ENCODE measurements at regions not wholly inside any gene's neighbourhood (a gene's known extent, or its start where the extent isn't known, plus 50 kb on each side); places are given as distances from the start of the nearest gene placed in this dataset.
"Not testable (repeated sequence)": the region's sequence is repeated elsewhere in the genome, so short reads cannot be mapped to it uniquely, and the experiment has no call there.

- H3K9me3 Mint-ChIP-seq: peaks cover 5 to 22% (median 15%) of the 10 kb centered on the region in 8 donors
- no peaks in the 10 kb centered on the region for H3K27me3 ChIP-seq (ENCODE audit: insufficient read depth, low read length)
- no peaks in the 10 kb centered on the region for H3K36me3 ChIP-seq (ENCODE audit: insufficient read depth, low read length)
- no peak overlapping the region for H3K4me3 ChIP-seq (ENCODE audit: low read length in 2 of 2)
- POLR2A ChIA-PET (ENCODE audit: partially characterized antibody): no interaction called here
- no peak overlapping the region for H3K4me3 Mint-ChIP-seq
- H3K4me1 Mint-ChIP-seq: no peaks in the 10 kb centered on the region
- CTCF ChIA-PET (ENCODE audit: partially characterized antibody): interaction anchor here (1.4 kb wide), 1 partner anchor 12 kb away, joined by 3 read pairs; no protein-coding TSS in a partner anchor
- intact Hi-C loops (cut with micrococcal nuclease): no loop called here
- H3K27ac Mint-ChIP-seq: no peak overlapping the region
- no peaks in the 10 kb centered on the region for H3K9me3 ChIP-seq (ENCODE audit: control insufficient read depth in 1 of 2, low read length in 2 of 2)
- no peak overlapping the region for H3K27ac ChIP-seq (ENCODE audit: low read depth, low read length)
- no peaks in the 10 kb centered on the region for H3K4me1 ChIP-seq (ENCODE audit: insufficient read depth, low read length)
- H3K36me3 Mint-ChIP-seq: no peaks in the 10 kb centered on the region
- H3K27me3 Mint-ChIP-seq: no peaks in the 10 kb centered on the region
- no peak for DNase-seq
Measured at GRCh38 chr18:30597202-30597601, 445.3 kb downstream of the DSC3 start.

DNA sequence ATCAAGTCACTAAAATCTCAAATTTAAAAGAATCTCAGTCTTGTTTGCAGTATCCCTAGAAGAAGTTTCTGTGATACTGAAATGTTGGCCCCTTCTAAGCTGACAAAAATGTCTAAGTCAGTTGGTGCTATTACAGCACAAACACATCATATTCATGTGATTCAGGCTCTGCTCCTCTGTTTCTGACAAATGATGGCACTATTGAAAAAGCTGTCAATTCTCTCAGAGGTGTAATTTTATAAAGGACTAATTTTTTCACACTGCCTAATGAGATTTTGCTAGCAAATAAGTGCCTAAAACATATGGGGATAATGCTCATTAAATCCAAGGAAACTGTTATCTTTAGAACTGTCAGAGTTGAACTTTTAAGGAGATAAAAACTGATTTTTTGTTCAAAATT lies 445.9 kb downstream of the DSC3 start:
- ChIA-PET POLR2A (ENCODE audit: partially characterized antibody) (no interaction called here), CTCF (ENCODE audit: partially characterized antibody) (interaction anchor here (1.4 kb wide), 1 partner anchor 12 kb away, joined by 3 read pairs; no protein-coding TSS in a partner anchor)
- Mint-ChIP-seq H3K4me1 (no peaks in the 10 kb centered on the region), H3K9me3 (peaks cover 5 to 22% (median 13%) of the 10 kb centered on the region in 8 donors), H3K36me3 (no peaks in the 10 kb centered on the region), H3K27me3 (no peaks in the 10 kb centered on the region), H3K4me3 (no peak overlapping the region), H3K27ac (no peak overlapping the region)
- H3K27me3 ChIP-seq (ENCODE audit: insufficient read depth, low read length): no peaks in the 10 kb centered on the region
- H3K4me3 ChIP-seq (ENCODE audit: low read length in 2 of 2): no peak overlapping the region
- H3K4me1 ChIP-seq (ENCODE audit: insufficient read depth, low read length): no peaks in the 10 kb centered on the region
- DNase-seq: no peak
- no peaks in the 10 kb centered on the region for H3K9me3 ChIP-seq (ENCODE audit: control insufficient read depth in 1 of 2, low read length in 2 of 2)
- H3K36me3 ChIP-seq (ENCODE audit: insufficient read depth, low read length): no peaks in the 10 kb centered on the region
- intact Hi-C loops (cut with micrococcal nuclease): no loop called here
- no peak overlapping the region for H3K27ac ChIP-seq (ENCODE audit: low read depth, low read length)

GRCh38 chr18:30595942-30596341 lies 446.6 kb downstream of the DSC3 start:
- CTCF ChIA-PET (ENCODE audit: partially characterized antibody): interaction anchor here (1.4 kb wide), 1 partner anchor 13 kb away, joined by 3 read pairs; no protein-coding TSS in a partner anchor
- no peak for DNase-seq
- no peaks in the 10 kb centered on the region for H3K27me3 Mint-ChIP-seq

DNA sequence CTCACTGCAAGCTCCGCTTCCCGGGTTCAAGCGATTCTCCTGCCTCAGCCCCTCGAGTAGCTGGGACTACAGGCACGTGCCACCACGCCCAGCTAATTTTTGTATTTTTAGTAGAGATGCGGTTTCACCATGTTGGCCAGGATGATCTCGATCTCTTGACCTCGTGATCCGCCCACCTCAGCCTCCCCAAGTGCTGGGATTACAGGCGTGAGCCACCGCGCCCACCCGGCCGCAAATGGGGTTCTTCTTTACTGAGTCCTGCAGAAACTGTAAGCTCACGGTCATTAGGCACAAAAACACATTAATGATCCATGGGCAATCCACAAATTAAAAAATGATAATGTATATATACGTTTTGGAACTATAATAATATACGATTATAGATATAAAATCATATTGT lies 447.6 kb downstream of the DSC3 start:
- H3K4me3 ChIP-seq (ENCODE audit: low read length in 2 of 2); CTCF ChIA-PET (ENCODE audit: partially characterized antibody); H3K9me3 ChIP-seq (ENCODE audit: control insufficient read depth in 1 of 2, low read length in 2 of 2); DNase-seq; H3K27ac ChIP-seq (ENCODE audit: low read depth, low read length); H3K4me1 Mint-ChIP-seq; intact Hi-C loops (cut with micrococcal nuclease); H3K27me3 Mint-ChIP-seq; H3K36me3 ChIP-seq (ENCODE audit: insufficient read depth, low read length); POLR2A ChIA-PET (ENCODE audit: partially characterized antibody); H3K27me3 ChIP-seq (ENCODE audit: insufficient read depth, low read length); H3K4me3 Mint-ChIP-seq; H3K27ac Mint-ChIP-seq; H3K36me3 Mint-ChIP-seq; H3K4me1 ChIP-seq (ENCODE audit: insufficient read depth, low read length): not testable (repeated sequence)
- H3K9me3 Mint-ChIP-seq: peaks cover 5 to 29% (median 16%) of the 10 kb centered on the region in 8 donors

More at GRCh38 chr18:30595942-30596341, 446.6 kb downstream of the DSC3 start:
- no peaks in the 10 kb centered on the region for H3K4me1 Mint-ChIP-seq
- intact Hi-C loops (cut with micrococcal nuclease): no loop called here
- Histone ChIP-seq H3K27me3 (ENCODE audit: insufficient read depth, low read length) (no peaks in the 10 kb centered on the region), H3K4me3 (ENCODE audit: low read length in 2 of 2) (no peak overlapping the region), H3K27ac (ENCODE audit: low read depth, low read length) (no peak overlapping the region), H3K9me3 (ENCODE audit: control insufficient read depth in 1 of 2, low read length in 2 of 2) (no peaks in the 10 kb centered on the region), H3K4me1 (ENCODE audit: insufficient read depth, low read length) (no peaks in the 10 kb centered on the region), H3K36me3 (ENCODE audit: insufficient read depth, low read length) (no peaks in the 10 kb centered on the region)
- no peaks in the 10 kb centered on the region for H3K36me3 Mint-ChIP-seq
- peaks cover 5 to 24% (median 14%) of the 10 kb centered on the region in 8 donors for H3K9me3 Mint-ChIP-seq
- H3K27ac Mint-ChIP-seq: peak overlapping the region in 1 of 7 donors; percentile 3
- POLR2A ChIA-PET (ENCODE audit: partially characterized antibody): no interaction called here
- no peak overlapping the region for H3K4me3 Mint-ChIP-seq

- intact Hi-C loops (cut with micrococcal nuclease): no loop called here
- H3K27ac ChIP-seq (ENCODE audit: low read depth, low read length): no peak overlapping the region
- ChIA-PET POLR2A (ENCODE audit: partially characterized antibody) (no interaction called here), CTCF (ENCODE audit: partially characterized antibody) (no interaction called here)
- Mint-ChIP-seq H3K4me3 (no peak overlapping the region), H3K27me3 (no peaks in the 10 kb centered on the region), H3K27ac (no peak overlapping the region), H3K4me1 (no peaks in the 10 kb centered on the region), H3K36me3 (no peaks in the 10 kb centered on the region), H3K9me3 (peaks cover 7 to 32% (median 16%) of the 10 kb centered on the region in 8 donors)
- no peaks in the 10 kb centered on the region for H3K36me3 ChIP-seq (ENCODE audit: insufficient read depth, low read length)
- no peaks in the 10 kb centered on the region for H3K4me1 ChIP-seq (ENCODE audit: insufficient read depth, low read length)
- no peaks in the 10 kb centered on the region for H3K27me3 ChIP-seq (ENCODE audit: insufficient read depth, low read length)
- DNase-seq: no peak
- H3K4me3 ChIP-seq (ENCODE audit: low read length in 2 of 2): no peak overlapping the region
- no peaks in the 10 kb centered on the region for H3K9me3 ChIP-seq (ENCODE audit: control insufficient read depth in 1 of 2, low read length in 2 of 2)
Measured at GRCh38 chr18:30591462-30591861, 451.1 kb downstream of the DSC3 start.

- Mint-ChIP-seq H3K9me3 (peaks cover 5 to 32% (median 14%) of the 10 kb centered on the region in 8 donors), H3K27me3 (no peaks in the 10 kb centered on the region), H3K4me1 (no peaks in the 10 kb centered on the region), H3K27ac (no peak overlapping the region), H3K36me3 (no peaks in the 10 kb centered on the region), H3K4me3 (no peak overlapping the region)
- DNase-seq: no peak
- Histone ChIP-seq H3K9me3 (ENCODE audit: control insufficient read depth in 1 of 2, low read length in 2 of 2) (no peaks in the 10 kb centered on the region), H3K27me3 (ENCODE audit: insufficient read depth, low read length) (no peaks in the 10 kb centered on the region), H3K27ac (ENCODE audit: low read depth, low read length) (no peak overlapping the region), H3K4me1 (ENCODE audit: insufficient read depth, low read length) (no peaks in the 10 kb centered on the region), H3K36me3 (ENCODE audit: insufficient read depth, low read length) (no peaks in the 10 kb centered on the region), H3K4me3 (ENCODE audit: low read length in 2 of 2) (no peak overlapping the region)
- intact Hi-C loops (cut with micrococcal nuclease): no loop called here
- ChIA-PET POLR2A (ENCODE audit: partially characterized antibody) (no interaction called here), CTCF (ENCODE audit: partially characterized antibody) (no interaction called here)
Measured at GRCh38 chr18:30588673-30589164, 453.8 kb downstream of the DSC3 start.

DNA sequence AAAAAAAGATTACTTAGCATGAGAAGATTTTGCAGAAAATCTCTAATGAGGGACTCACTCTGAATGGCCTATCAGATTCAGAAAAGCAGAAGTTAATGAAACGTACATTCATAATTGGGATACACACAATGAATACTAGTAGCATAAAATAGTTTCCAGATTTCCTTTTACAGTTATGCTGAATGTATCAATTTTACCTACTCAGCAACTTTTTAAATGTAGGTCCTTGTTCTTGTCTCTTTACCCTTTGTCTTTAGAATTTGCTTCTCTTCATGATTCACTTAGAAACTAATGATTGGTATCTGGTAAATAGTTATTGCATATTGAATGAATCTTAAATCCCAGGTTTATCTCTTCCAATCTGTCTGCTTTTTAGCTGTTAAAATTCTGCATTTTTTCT lies 458.8 kb downstream of the DSC3 start:
- H3K4me3 Mint-ChIP-seq: no peak overlapping the region
- H3K4me3 ChIP-seq (ENCODE audit: low read length in 2 of 2): no peak overlapping the region
- no peaks in the 10 kb centered on the region for H3K36me3 ChIP-seq (ENCODE audit: insufficient read depth, low read length)
- peaks cover 4 to 30% (median 16%) of the 10 kb centered on the region in 8 donors for H3K9me3 Mint-ChIP-seq
- no peaks in the 10 kb centered on the region for H3K27me3 Mint-ChIP-seq
- H3K4me1 Mint-ChIP-seq: no peaks in the 10 kb centered on the region
- no peak overlapping the region for H3K27ac ChIP-seq (ENCODE audit: low read depth, low read length)
- ChIA-PET POLR2A (ENCODE audit: partially characterized antibody) (no interaction called here), CTCF (ENCODE audit: partially characterized antibody) (no interaction called here)
- no peaks in the 10 kb centered on the region for H3K9me3 ChIP-seq (ENCODE audit: control insufficient read depth in 1 of 2, low read length in 2 of 2)
- no peak overlapping the region for H3K27ac Mint-ChIP-seq
- DNase-seq: no peak
- no peaks in the 10 kb centered on the region for H3K36me3 Mint-ChIP-seq
- no peaks in the 10 kb centered on the region for H3K27me3 ChIP-seq (ENCODE audit: insufficient read depth, low read length)
- intact Hi-C loops (cut with micrococcal nuclease): no loop called here
- H3K4me1 ChIP-seq (ENCODE audit: insufficient read depth, low read length): no peaks in the 10 kb centered on the region

DNA sequence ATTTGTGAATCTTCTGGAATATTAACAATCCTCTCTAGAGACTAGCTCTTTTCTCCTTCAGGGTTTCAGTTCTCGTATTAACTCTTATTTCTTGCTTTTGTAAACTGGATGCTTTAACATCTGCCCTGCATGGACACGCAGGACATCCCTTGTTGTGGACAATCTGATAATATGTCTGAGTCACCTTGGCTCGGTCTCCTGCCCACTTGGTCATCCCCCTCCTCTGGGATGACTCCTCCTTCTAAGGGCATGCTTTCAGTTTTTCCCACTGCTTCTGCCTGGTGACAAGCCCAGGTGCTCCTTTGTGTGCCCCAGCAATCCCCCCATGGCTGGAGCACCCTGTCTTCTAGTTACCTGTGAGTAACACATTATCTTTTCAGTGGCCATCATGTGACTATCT lies 460.5 kb downstream of the DSC3 start:
- H3K27ac Mint-ChIP-seq: no peak overlapping the region
- Histone ChIP-seq H3K4me3 (ENCODE audit: low read length in 2 of 2) (no peak overlapping the region), H3K27ac (ENCODE audit: low read depth, low read length) (no peak overlapping the region), H3K4me1 (ENCODE audit: insufficient read depth, low read length) (no peaks in the 10 kb centered on the region), H3K9me3 (ENCODE audit: control insufficient read depth in 1 of 2, low read length in 2 of 2) (no peaks in the 10 kb centered on the region), H3K36me3 (ENCODE audit: insufficient read depth, low read length) (no peaks in the 10 kb centered on the region), H3K27me3 (ENCODE audit: insufficient read depth, low read length) (no peaks in the 10 kb centered on the region)
- ChIA-PET CTCF (ENCODE audit: partially characterized antibody) (no interaction called here), POLR2A (ENCODE audit: partially characterized antibody) (no interaction called here)
- H3K4me1 Mint-ChIP-seq: no peaks in the 10 kb centered on the region
- H3K9me3 Mint-ChIP-seq: peaks cover 0 to 27% (median 14%) of the 10 kb centered on the region in 8 donors
- intact Hi-C loops (cut with micrococcal nuclease): no loop called here
- no peaks in the 10 kb centered on the region for H3K36me3 Mint-ChIP-seq
- no peak for DNase-seq
- no peak overlapping the region for H3K4me3 Mint-ChIP-seq
- no peaks in the 10 kb centered on the region for H3K27me3 Mint-ChIP-seq

All from CD4-positive, alpha-beta memory T cell (primary cell).